Medulla oblongata (tissue), 1 donor: ENCODE measurements at regions not wholly inside any gene's neighbourhood (a gene's known extent, or its start where the extent isn't known, plus 50 kb on each side); places are given as distances from the start of the nearest gene placed in this dataset.
"Not testable (repeated sequence)": the region's sequence is repeated elsewhere in the genome, so short reads cannot be mapped to it uniquely, and the experiment has no call there.

Experiments used
- DNase-seq: peaks from one replicate; pipeline ENCODE4 v3.0.0-alpha.2; 2015; ENCODE audit errors: extremely low spot score

DNA sequence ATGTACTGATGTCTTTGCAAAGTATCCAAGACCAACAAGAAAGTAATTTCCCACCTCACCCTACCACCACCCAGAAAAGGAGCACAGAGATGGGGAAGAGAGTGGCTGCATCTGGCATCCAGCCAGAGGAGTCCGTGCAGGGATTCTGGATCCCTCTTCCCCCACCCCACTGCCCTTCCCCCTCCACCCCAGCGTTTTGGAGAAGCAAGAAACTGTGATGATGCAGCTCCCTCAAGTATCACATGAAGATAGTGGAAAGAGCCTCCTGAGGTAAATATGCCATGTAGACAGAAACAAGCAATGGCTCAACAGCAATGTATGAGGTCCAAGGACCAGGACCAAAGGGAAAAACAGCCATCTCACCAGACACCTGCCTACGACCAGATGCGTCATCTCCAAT, 153.8 kb downstream of the DEPDC1B start:
- no peak for DNase-seq

DNA sequence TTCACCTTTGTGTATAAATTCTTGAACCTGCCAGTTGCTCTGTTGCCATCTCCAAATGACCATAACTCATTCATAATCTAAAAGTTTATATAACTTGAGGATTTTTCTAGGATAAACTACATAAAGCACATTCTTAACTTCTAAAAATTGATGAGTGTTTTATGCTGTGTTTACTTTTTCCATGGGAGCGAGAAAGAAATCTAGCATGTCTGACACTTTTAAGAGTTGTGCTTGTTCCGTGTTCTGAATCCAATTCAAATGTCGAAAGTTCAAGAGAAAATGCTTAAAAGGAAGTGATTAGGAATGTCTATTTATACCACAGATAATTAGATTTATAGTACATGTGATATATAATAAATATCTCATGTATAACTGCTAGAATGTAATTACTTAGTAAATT, 154.4 kb downstream of the DEPDC1B start:
- DNase-seq: no peak

DNA sequence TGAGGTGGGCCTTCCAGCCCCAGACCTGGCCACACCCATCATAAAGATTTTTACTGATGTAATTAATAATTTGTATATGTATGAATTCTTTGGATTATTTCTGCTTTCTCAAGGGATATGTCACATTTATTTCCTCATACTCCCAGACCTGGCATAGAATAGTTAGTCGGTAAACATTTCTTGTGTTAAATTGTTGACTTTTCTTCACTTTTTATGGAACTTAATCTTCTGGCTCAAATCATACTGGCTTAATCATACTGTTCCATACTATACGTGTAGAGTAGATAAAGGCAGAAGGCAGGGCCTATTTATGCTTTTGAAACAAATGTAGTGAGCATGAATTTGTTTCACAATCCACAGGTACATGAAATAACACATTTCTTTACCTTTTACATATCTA, 155.8 kb downstream of the DEPDC1B start:
- DNase-seq: no peak

DNA sequence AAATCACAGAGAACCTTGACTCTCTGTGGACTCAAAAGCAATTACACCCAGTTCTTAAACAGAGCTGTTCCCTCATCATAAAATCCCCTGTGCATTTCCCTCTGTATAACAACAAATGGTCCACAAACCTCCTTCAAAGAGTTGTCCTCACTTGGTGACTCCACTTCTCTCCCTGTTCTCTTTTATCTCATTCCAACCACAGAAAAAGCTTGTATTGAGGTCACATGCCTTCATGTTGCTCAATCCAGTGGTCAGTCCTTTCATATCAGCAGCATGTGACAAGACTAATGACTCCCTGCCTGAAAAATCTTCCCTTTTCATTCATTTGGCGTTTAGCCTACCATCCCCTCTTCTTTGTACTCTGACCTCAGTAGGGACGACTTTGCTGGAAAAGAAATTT, 158.0 kb downstream of the DEPDC1B start:
- no peak for DNase-seq

DNA sequence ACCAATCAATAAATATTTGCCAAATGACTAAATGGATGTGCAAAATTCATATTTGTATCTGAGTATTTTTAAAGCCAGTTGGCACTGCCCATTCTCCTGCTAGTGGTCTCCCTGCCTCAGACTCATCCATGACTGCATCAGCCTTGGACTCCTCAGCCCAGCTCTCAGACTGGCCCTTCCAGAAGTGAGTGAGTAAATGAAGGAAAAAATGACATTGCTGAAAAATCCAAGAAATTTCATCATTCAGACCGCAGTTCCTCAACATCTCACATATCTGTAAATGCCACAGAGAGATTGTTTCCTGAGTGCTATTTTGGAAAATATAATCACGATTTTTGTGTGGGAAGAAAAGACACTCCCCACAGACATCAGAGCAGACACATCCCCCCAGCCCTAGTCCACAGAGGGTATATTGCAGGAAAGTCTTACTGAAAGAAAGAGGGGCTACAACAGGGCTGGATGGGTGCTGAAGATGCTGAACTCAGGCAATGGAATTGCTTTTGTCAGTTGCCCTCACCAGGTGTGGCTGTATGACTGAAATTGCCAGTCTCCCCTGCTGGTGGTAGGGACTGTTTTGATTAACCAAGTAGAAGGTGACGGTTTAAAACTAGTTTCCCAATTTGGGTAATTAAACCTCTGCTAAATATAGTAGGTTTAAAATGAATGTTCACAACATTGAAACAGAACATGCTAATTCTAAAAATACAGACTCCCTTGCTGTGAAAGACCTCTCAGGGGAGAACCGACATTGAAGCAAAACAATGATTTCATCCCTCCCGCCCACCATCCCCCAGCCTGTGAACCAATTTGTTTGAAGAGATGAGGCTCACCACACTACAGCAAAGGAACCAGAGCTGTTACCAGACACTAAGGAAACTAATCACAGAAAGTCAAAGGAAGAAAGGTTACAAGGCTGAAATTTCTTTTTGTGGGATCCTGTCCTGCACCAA, 158.8 kb downstream of the DEPDC1B start:
- DNase-seq: no peak

DNA sequence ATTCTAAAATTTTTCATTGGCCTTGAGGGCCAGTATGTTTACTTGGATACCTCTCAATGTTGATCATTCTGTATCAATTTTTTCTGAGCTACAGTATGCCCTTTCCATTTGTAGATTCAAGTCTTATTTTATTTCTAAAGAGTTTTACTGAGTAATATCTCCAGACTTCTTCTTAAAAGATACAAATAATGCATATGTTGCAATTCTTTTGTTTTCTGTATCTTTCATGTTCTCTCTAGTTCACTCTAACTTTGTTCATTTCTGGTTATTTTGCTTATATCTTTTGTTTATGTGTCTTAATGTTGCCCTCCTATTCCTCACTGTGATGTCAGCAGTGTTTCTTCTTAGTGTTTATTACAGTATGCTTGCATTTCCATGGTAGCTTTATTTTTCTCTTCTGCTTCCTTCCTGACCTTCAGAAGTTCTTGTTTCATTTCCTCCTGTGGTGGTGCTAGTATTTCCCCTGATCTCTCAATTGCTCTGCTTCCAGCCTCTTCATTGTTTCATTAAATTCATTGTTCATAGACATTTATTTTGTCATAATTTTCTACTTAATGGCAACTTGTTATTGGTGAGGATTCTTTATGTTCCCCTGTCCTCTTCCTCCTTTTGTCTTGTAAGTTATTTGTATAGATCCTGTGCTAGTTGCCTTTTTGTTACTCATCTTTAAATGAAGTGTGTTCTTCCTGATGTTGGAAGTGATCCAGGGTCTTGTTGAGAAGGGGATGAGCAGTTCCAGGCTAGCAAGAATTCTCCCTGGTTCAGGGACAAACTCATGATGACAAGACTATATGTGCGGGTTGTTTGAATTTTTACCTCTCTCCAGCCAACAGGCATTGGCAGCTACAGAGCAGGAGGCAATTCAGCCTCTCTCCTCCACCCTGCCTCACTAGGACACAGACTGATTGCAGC, 160.8 kb downstream of the DEPDC1B start:
- DNase-seq: peak; percentile 41

DNA sequence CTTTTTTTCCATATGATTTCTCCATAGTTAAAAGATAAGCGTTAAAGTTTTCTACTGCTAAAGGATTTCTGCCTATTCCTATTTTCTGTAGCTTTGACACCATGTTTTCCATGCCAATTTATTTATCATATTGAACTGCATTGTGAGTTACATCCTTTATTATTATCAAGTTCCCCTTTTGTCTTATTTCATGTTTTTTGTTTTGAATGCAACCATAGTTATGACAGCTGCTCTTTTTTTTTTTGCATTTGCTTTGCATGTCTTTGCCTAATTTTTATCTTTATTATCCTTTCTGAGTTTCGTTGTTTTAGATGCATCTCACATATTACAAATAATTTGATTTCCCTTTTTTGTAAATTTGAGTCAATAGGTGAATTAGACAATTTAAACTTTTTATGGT, 161.5 kb downstream of the DEPDC1B start:
- DNase-seq: no peak

DNA sequence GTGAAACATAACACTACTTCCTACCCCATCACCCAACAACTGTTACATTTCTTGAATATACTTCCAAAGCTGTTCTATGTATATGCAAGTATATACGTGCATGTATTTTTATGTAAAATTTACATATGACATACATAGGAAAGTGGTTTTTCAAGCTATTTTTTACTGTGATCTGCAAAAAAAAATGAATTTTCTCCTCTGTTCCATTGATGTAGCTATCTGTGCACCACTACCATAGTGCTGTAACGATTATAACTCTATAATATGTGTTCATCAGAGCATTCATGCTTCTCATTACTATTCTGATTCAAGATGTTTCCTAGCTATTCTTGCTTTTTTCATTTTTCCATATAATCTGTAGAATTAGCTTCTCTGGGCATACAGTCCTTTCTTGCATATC, 164.0 kb downstream of the DEPDC1B start:
- DNase-seq: no peak

DNA sequence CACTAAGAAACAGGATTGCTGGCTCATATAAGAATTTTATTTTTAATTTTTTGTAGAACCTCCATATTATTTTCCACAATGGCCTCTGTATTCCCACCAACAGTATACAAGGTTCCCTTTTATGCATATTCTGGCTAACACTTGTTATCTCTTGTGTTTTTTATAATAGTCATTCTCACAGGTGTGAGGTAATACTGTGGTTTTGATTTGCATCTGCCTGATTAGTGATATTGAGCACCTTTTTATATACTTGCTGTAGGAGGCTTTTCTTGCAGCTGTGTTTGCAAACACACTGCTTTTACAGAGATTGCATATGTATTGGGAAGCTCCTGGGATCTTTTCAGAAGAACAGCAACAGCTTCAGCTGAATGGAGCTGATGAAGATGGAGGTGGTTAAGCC, 164.8 kb downstream of the DEPDC1B start:
- no peak for DNase-seq

DNA sequence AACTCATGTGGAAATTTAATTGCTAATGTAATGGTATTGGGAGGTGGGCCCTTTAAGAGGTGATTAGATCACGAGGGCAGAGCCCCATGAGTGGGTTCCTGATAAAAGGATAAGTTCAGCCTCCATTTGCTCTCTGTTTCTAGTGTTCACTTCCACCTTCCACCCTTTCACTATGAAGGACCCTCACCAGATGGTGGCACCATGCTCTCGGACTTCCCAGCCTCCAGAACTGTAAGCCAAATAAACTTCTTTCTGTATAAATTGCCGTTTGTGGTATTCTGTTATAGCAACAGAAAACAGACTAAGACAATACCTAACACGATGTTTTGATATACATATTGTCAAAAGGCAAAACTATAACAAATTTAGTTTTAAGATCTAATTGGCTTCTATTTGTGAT, 166.2 kb downstream of the DEPDC1B start:
- peak; percentile 41 for DNase-seq

DNA sequence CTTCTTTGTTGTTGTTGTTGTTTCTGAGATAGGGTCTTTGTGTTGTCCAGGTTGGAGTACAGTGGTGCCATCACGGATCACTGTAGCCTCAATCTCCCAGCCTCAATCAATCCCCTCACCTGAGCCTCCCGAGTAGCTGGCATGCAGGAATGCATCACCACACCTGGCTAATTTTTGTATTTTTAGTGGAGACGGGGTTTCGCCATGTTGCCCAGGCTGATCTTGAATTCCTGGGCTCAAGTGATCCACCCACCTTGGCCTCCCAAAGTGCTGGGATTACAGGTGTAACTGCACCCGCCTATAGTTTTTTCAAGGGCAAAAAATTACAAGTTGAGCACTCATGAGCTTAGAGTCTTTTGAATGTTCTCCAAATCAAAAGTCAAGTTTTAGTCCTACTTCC, 167.2 kb downstream of the DEPDC1B start:
- DNase-seq: not testable (repeated sequence)

DNA sequence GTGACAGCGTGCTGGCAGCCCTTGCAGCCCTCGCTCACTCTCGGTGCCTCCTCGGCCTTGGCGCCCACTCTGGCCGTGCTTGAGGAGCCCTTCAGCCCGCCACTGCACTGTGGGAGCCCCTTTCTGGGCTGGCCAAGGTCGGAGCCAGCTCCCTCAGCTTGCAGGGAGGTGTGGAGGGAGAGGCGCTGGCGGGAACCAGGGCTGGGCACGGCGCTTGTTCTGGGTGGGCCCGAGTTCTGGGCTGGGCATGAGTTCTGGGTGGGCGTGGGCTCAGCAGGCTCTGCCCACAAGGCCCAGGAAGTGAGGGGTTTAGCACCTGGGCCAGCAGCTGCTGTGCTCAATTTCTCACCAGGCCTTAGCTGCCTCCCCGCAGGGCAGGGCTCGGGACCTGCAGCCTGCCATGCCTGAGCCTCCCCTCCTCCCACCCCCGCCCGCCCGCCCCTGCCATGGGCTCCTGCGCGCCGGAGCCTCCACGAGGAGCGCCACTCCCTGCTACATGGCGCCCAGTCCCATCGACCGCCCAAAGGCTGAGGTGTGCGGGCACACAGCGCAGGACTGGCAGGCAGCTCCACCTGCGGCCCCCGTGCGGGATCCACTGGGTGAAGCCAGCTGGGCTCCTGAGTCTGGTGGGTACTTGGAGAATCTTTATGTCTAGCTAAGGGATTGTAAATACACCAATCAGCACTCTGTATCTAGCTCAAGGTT, 169.7 kb downstream of the DEPDC1B start:
- not testable (repeated sequence) for DNase-seq

DNA sequence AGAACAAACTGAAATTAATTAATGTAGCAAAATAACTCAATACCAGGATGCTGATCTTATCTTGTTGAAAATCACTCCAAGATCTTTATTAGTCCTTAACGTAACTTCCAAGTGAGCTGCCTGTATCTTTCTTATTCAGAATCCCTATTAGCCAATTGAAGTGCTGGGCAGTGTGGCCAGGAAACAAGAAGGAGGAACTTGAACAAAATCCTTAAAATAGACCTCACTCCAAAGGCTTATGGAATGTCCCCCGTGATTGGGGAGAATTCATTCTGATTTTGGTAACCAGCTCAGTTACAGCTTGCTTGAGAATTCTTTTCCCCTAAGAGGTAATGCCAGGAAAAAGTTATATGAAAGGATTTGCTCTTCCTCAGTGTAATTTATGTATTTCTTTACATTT, 171.0 kb downstream of the DEPDC1B start:
- no peak for DNase-seq

DNA sequence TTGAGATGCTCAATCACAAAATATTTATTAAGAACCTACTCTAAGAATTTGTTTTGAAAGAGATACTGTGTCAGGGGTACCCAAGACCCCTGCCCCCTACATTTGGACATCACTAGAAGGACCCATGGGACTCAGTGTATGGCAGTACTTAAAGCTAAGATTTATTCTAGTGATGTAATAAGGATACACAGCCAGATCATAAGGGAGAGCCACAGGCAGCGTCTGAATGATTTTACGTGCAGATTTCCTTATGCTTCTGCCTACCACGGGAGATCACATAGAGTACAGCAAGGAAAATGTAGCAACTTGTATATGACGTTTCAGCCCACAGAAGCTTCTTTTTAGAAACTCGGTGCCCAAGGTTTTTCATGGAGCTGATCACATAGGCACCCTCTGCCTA, 172.9 kb downstream of the DEPDC1B start:
- no peak for DNase-seq

DNA sequence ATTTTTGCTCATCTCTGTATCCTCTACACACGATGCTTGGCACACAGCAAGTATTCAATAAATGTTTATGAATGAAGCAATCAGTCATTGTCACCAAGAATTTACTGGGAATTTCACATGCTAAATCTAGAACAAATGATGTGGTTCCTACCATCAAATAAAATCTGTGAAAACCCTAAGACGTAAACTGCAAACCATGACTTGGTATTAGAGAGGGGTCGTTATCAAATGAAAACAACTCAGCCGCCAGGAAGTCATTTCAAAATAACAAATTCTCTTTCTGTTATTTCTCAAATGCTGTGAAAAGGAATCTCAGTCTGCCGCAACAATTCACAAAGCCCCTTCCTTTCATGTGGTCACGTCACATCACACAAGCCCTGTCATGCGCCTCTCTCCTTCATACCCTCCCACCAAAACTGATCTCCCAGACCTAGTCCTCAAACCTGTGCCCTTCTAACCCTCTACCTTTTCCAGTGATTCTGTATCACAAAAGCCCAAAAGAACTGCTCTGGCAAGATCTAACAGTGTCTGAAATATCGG, 173.6 kb downstream of the DEPDC1B start:
- peak; percentile 49 for DNase-seq

DNA sequence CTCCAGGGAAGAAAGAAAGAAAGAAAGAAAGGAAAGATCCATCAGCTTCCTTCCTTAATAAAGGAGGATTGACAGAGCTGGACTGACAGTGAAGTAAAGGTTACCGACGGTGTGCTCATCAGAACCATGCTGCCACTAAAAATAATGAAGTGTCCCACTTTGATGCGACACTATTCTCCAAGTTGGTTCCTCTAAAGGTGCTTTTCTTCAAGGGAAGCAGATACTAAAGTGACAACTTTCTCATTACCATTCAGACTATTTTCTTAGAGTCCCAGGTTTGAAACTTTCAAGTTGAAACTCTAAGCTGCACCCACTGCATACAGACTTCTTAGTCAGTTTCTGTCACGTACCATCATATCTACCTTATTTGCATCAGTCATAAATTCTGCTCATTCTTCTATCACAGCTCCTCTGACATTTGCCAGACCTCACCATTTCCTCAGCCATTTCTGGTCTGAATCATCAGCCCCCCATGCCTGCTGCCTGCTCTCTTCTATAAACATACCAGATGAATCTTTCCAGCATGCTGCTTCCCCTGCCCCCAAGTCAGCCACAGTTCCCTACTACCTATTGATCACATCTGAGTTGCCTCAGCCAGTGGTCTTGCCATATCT, 177.6 kb downstream of the DEPDC1B start:
- no peak for DNase-seq

DNA sequence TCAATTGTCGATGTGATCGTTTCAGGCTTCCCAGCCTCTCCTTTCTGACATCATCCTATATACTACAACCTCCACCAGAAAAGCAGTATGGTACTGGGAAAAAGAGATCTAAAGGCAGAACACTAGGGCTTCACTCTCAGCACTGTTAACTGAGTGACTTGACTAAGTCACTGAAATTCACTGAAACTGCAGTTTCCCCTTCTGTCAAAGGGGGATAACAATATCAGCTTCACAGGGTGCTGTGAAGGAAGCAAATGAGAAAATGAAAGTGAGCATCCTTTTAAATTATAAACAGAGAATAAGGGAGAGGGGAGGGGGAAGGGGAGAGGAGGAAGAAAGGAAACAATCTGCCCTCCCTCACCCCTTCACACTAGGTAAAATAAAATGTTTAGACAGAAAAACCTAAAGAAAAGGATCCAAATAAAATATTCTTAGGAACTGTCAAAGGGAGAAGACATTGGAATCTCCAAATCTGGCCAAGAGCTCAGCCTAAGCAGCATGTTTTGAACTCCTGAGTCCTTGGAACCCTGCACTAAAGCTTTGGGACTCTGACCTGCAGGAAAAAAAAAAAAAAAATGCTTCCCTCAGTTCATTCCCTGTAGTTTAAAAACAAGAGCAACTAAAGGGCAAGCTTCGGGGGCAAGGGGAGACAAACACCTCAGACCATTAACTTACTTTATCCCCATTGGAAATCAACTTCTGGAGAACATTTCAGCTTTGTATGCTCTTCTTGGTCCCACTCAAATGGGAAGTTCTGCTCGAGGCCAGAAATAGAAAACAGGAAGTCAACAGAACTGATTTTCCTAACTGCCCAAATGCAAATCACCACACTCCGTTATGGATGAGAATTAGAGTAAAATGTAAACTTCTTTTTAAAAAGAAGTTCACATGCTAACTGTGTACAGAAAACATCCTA, 178.3 kb downstream of the DEPDC1B start:
- peak; percentile 48 for DNase-seq

DNA sequence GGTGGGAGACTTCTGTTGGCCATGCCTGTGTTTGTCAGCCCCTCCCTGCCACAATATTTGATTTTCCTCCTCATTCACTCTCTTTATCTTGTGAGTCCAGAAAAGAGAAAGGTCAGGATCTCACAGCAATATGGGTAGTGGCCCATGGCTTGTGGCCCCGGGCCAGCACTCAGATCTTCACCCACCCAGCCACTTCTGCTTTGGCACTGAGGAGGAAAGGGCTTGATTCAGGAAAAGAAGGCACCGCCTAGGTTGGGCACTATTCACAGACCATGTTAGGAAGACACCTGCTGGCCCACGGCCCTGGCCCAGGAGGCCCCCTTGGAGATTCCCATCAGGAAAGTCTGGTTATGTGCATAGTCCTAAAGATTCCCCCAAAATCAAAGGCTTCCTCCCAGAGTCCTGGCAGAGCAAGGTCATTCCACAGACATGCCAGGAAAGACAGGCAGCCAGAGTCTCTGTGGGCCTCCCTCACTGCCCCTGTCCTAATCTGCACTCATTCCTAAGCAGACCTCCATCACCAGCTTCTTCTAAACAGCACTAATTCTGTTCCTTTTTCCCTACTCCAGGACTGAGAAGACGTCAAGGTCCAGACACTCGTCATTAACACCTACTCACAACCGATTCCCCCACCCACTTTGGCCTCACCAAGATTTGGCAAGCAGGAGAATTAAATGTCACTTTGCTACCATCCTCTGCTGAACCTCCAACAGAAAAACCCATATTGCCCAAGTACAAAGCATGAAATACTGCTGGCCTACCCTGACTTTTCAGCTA, 179.3 kb downstream of the DEPDC1B start:
- no peak for DNase-seq

DNA sequence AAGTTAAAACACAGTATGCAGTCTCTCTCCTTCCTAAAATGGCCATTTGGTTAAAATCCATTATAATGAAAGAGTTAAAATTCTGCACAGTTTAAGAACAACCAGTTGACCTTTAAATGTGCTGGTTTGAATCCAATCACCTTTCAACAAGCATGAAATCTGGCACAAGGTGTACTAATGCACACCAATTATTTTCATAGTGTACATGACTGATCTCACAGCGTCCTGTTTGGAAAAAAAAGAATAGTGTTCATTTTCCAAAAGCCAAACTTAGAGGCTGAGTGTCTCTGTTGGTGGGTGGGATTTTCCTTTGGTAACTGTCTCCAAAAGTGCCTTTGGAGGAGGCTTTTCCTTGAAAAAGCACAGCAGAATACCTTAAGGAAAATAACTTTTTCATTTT, 180.6 kb downstream of the DEPDC1B start:
- DNase-seq: no peak
